GM12874 (cell line): ENCODE measurements at regions not wholly inside any gene's neighbourhood (a gene's known extent, or its start where the extent isn't known, plus 50 kb on each side); places are given as distances from the start of the nearest gene placed in this dataset.

Experiments used
- TF ChIP-seq, protein P1 (sequence below): IDR thresholded peaks from 2 replicates; pipeline ENCODE4 v1.5.1; 2011; ENCODE audit warnings: low read depth, mild to moderate bottlenecking, control low read depth, low read length, moderate library complexity; ENCODE audit not compliant: insufficient read depth

- TF ChIP-seq, protein P1, sequence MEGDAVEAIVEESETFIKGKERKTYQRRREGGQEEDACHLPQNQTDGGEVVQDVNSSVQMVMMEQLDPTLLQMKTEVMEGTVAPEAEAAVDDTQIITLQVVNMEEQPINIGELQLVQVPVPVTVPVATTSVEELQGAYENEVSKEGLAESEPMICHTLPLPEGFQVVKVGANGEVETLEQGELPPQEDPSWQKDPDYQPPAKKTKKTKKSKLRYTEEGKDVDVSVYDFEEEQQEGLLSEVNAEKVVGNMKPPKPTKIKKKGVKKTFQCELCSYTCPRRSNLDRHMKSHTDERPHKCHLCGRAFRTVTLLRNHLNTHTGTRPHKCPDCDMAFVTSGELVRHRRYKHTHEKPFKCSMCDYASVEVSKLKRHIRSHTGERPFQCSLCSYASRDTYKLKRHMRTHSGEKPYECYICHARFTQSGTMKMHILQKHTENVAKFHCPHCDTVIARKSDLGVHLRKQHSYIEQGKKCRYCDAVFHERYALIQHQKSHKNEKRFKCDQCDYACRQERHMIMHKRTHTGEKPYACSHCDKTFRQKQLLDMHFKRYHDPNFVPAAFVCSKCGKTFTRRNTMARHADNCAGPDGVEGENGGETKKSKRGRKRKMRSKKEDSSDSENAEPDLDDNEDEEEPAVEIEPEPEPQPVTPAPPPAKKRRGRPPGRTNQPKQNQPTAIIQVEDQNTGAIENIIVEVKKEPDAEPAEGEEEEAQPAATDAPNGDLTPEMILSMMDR, result no peak
Observed at GRCh38 chr20:40189621-40190020, 499.4 kb downstream of the MAFB start.

DNA sequence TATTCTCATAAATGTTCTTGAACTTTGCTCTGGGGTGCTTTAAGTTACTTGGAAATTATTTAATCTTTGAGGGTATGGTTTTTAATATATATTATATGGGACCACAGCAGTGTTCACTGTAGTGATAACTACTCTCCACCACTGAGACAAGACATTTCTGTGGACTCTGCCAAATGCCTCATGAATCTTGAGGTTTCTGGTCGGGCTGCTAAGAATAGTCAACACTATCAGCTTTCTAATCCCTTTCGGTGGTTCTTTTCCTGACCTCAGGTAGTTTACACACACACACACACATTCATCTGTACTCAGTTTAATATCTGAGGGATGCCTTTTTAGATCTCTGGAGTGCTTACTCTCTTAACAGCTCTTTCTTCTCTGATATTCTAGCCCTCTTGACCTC, 500.7 kb downstream of the MAFB start:
- TF ChIP-seq, protein P1, result no peak

- TF ChIP-seq, protein P1, result no peak
Observed at GRCh38 chr20:40186826-40187225, 502.2 kb downstream of the MAFB start.

DNA sequence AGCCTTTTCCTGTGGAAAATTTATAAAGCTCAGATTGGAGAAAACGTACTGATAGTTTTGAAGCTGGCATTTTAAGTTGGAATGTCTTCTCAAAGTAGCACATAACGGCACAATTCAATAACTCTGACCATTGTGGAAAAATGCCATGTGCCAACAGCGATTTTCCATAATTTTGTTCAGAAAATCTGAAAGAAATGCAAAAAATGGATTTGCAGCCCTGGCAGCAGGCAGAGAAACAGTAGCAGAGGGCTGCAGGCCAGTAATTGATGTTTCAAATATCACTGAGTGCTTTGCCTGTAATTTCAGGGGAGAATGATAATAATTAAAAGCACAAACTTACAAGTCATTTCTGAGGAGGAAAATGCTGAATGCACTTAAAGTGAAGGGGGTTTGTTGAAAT, 507.4 kb downstream of the MAFB start:
- TF ChIP-seq, protein P1, result no peak

DNA sequence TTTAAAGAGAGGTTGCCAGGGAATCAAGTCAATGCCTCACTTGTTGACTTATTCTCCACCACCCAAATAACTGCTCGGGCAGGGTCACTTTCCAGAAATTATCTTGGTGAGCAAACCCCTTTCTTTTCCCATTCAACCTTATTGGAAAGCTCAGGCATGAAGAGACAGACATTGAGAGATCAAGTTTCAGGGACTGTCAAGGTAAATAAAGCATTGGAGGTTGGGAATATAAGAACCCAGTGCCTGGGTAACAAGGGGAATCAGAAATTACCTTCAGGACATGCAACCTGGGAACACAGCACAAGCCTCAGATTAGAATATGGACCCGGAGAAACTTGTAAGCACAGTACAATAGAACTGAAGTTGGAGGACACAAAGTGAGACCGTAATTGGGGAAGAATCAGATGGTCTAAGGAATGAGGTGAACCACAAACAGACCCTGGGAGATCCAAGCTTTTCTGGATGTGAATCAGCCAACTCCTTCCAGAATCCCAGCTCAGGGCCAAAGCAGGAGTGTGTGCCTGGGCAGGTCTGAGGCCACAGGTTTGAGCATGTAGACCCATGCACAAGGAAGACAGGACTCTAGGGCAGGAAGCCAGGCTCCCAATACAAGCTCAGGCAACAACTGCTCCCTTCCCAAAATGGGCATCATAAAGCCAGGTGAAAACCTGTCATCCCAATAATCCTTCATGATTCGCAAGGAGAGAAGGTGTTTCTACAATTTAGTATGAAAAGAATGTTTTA, 512.8 kb downstream of the MAFB start:
- TF ChIP-seq, protein P1, result no peak

GRCh38 chr20:40175296-40175695, 513.7 kb downstream of the MAFB start:
- TF ChIP-seq, protein P1, result no peak

DNA sequence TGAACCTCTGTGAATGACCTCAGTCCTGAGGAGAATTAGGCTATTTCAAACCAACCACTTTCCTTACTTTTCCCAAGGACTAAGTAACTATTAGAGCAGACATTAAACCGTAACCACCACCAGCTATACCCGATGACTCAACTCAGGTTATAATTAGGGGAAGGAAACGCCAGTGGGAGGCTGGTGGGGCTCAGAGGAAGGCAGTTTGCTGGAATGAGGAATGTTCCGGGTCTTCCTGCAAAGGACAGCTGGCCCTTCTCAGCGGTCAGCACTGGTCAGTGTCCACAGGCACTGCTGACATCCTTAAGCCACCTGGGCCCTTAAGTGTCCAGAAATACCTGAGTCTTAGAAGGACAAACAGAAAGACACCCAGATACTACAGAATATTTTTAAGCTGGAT, 515.2 kb downstream of the MAFB start:
- TF ChIP-seq, protein P1, result no peak
